GM12878 (cell line): ENCODE measurements at regions not wholly inside any gene's neighbourhood (a gene's known extent, or its start where the extent isn't known, plus 50 kb on each side); places are given as distances from the start of the nearest gene placed in this dataset.

Experiments
- ATAC-seq: fragments of 200-7000 bp; cut with Tn5 transposase; 3 replicates; pipeline ENCODE4 v1.9.1; 2020; ENCODE audit warnings: mild to moderate bottlenecking, moderate library complexity
- BruUV-seq: library from RNA; stranded (reverse); fragments of 400-500 nt; replicated peaks from 2 replicates; lab custom pipeline; 2021; lab: Mats Ljungman, UMichigan
- CTCF ChIA-PET: fragments of 300-600 bp; sonication (Branson Sonifier 250); formaldehyde crosslinking; extraction: SDS; loops from one replicate; lab custom pipeline; 2021; ENCODE audit warnings: inconsistent platforms; lab: Yijun Ruan, JAX
- POLR2A ChIA-PET: fragments of 350-600 bp; formaldehyde crosslinking; extraction: SDS; loops from one replicate; lab custom pipeline; 2021; ENCODE audit warnings: inconsistent platforms; lab: Charles Lee
- RAD21 ChIA-PET: fragments of 300-600 bp; sonication (Branson Sonifier 250); formaldehyde crosslinking; loops from one replicate; lab custom pipeline; 2023; ENCODE audit warnings: antibody characterized with exemption; ENCODE audit not compliant: unreplicated experiment; lab: Charles Lee
- SMC1A ChIA-PET: fragments of 300-600 bp; sonication (Branson Sonifier 250); formaldehyde crosslinking; loops from one replicate; lab custom pipeline; 2023; ENCODE audit not compliant: unreplicated experiment, uncharacterized antibody; lab: Charles Lee
- DNase-seq: peaks from one replicate; pipeline ENCODE4 v3.0.0-alpha.2; 2011; ENCODE audit warnings: low read depth, low spot score
- FAIRE-seq: peaks from 3 replicates; lab custom pipeline; 2011; peaks lifted over from hg19 to GRCh38; lab: Jason Lieb, UNC
- H2AFZ ChIP-seq: 2 replicates; pipeline ENCODE4 v1.6.0; 2011; ENCODE audit warnings: low read depth, low read length, control low read depth; ENCODE audit not compliant: control insufficient read depth
- H3K27ac ChIP-seq: 2 replicates; pipeline ENCODE4 v1.5.1; 2011; ENCODE audit warnings: control low read depth; ENCODE audit not compliant: control insufficient read depth, insufficient read depth
- H3K27me3 ChIP-seq, 2 experiments: replicated peaks in 1 of 2; 2 replicates each; pipeline versions ENCODE4 v1.6.0 to v1.6.1; 2011; ENCODE audit warnings: low read length in 1 of 2; ENCODE audit not compliant: control insufficient read depth in 2 of 2, insufficient read depth in 2 of 2
- H3K36me3 ChIP-seq, 2 experiments: 2 replicates each; pipeline ENCODE4 v1.5.1; 2011; ENCODE audit warnings: low read length in 1 of 2; ENCODE audit not compliant: control insufficient read depth in 2 of 2, insufficient read depth in 2 of 2
- H3K4me1 ChIP-seq: 2 replicates; pipeline ENCODE4 v1.6.1; 2011; ENCODE audit warnings: mild to moderate bottlenecking, low read length, moderate library complexity, mixed read lengths; ENCODE audit not compliant: control insufficient read depth, insufficient read depth
- H3K4me2 ChIP-seq: 2 replicates; pipeline ENCODE4 v1.6.0; 2011; ENCODE audit warnings: control low read depth; ENCODE audit not compliant: control insufficient read depth, insufficient read depth
- H3K4me3 ChIP-seq: fragments of 200-600 bp; sonication (generic); 2 replicates; pipeline ENCODE4 v1.5.1; 2016
- H3K79me2 ChIP-seq: 2 replicates; pipeline ENCODE4 v1.6.0; 2011; ENCODE audit warnings: low read length; ENCODE audit not compliant: control insufficient read depth, insufficient read depth
- H3K9ac ChIP-seq: 2 replicates; pipeline ENCODE4 v1.8.0; 2011; ENCODE audit warnings: low read length, control low read depth, mixed read lengths; ENCODE audit not compliant: control insufficient read depth, insufficient read depth
- H3K9me3 ChIP-seq: replicated peaks from 3 replicates; pipeline ENCODE4 v1.5.1; 2011; ENCODE audit warnings: mild to moderate bottlenecking, low read length; ENCODE audit not compliant: control insufficient read depth, insufficient read depth
- H4K20me1 ChIP-seq: 2 replicates; pipeline ENCODE4 v1.6.0; 2011; ENCODE audit not compliant: control insufficient read depth, insufficient read depth
- FOS ChIP-seq: IDR thresholded peaks from 3 replicates; pipeline ENCODE4 v1.6.1; 2011; ENCODE audit warnings: borderline replicate concordance; ENCODE audit not compliant: insufficient read length; ENCODE audit errors: extremely low read depth
- FOXM1 ChIP-seq: IDR thresholded peaks from 2 replicates; pipeline ENCODE4 v1.6.1; 2012; ENCODE audit warnings: low read depth, mild to moderate bottlenecking, inconsistent platforms, low read length, moderate library complexity
- KDM1A ChIP-seq: fragments of 200-600 bp; sonication (generic); IDR thresholded peaks from 2 replicates; pipeline ENCODE4 v1.6.1; 2016; ENCODE audit warnings: borderline replicate concordance
- NFXL1 ChIP-seq: fragments of 450-650 bp; IDR thresholded peaks from 2 replicates; pipeline ENCODE4 v1.6.1; 2017; ENCODE audit warnings: antibody characterized with exemption, mild to moderate bottlenecking, borderline replicate concordance
- NFYA ChIP-seq: IDR thresholded peaks from 2 replicates; pipeline ENCODE4 v1.6.1; 2011; ENCODE audit warnings: low read depth, mild to moderate bottlenecking, low read length, improper control_type of control experiment, borderline replicate concordance
- RAD21 ChIP-seq: IDR thresholded peaks from 2 replicates; pipeline ENCODE4 v1.6.1; 2011; ENCODE audit warnings: mild to moderate bottlenecking, low read depth, low read length, moderate library complexity; ENCODE audit not compliant: insufficient read depth
- STAT1 ChIP-seq: fragments of 450-650 bp; conservative IDR thresholded peaks from 2 replicates; pipeline ENCODE4 v1.6.1; 2014; ENCODE audit warnings: antibody characterized with exemption, mild to moderate bottlenecking
- STAT3 ChIP-seq: IDR thresholded peaks from 2 replicates; pipeline ENCODE4 v1.6.1; 2011; ENCODE audit warnings: low read depth, low read length, improper control_type of control experiment
- SUZ12 ChIP-seq: fragments of 200-600 bp; sonication (generic); IDR thresholded peaks from one replicate; pipeline ENCODE4 v1.6.1; 2018; ENCODE audit warnings: antibody characterized with exemption, mild to moderate bottlenecking; ENCODE audit not compliant: unreplicated experiment
- TBL1XR1 ChIP-seq: IDR thresholded peaks from 2 replicates; pipeline ENCODE4 v1.6.1; 2012; ENCODE audit warnings: low read depth, low read length, improper control_type of control experiment
- WRNIP1 ChIP-seq: IDR thresholded peaks from 2 replicates; pipeline ENCODE4 v1.6.1; 2011; ENCODE audit warnings: low read depth, low read length, improper control_type of control experiment, borderline replicate concordance
- YY1 ChIP-seq: IDR thresholded peaks from 2 replicates; pipeline ENCODE4 v1.6.1; 2011; ENCODE audit warnings: low read depth, mild to moderate bottlenecking, low read length
- ZNF622 ChIP-seq: fragments of 450-650 bp; IDR thresholded peaks from 2 replicates; pipeline ENCODE4 v1.6.1; 2017; ENCODE audit warnings: mild to moderate bottlenecking, inconsistent platforms
- WGBS: methylation state at CpG from one replicate; pipeline ENCODE4 v1.1.6; 2016; ENCODE audit warnings: low lambda C conversion rate; ENCODE audit not compliant: insufficient replicate concordance, insufficient coverage; ENCODE audit errors: missing lambda C conversion rate; 5-methylcytosine and 5-hydroxymethylcytosine counted together
- in situ Hi-C: fragments of 300-500 bp; cut with MboI; formaldehyde crosslinking; loops from 9 replicates; pipeline ENCODE4 v1.14.3; 2018; ENCODE audit warnings: mixed read lengths
- intact Hi-C: fragments of 100-400 bp; cut with micrococcal nuclease; formaldehyde crosslinking; loops from one replicate; pipeline ENCODE4 v1.14.2; 2022; ENCODE audit not compliant: unreplicated experiment
- TF ChIP-seq, protein P1 (sequence below): fragments of 450-650 bp; IDR thresholded peaks from 2 replicates; pipeline ENCODE4 v1.6.1; 2016; ENCODE audit warnings: mild to moderate bottlenecking
- TF ChIP-seq, protein P2 (sequence below): fragments of 450-650 bp; IDR thresholded peaks from 2 replicates; pipeline ENCODE4 v1.6.1; 2018; ENCODE audit warnings: mild to moderate bottlenecking, low read depth, moderate library complexity; ENCODE audit not compliant: partially characterized antibody
- TF ChIP-seq, protein P3 (sequence below): fragments of 450-650 bp; IDR thresholded peaks from 2 replicates; pipeline ENCODE4 v1.6.1; 2017; ENCODE audit warnings: antibody characterized with exemption, mild to moderate bottlenecking, moderate library complexity

DNA sequence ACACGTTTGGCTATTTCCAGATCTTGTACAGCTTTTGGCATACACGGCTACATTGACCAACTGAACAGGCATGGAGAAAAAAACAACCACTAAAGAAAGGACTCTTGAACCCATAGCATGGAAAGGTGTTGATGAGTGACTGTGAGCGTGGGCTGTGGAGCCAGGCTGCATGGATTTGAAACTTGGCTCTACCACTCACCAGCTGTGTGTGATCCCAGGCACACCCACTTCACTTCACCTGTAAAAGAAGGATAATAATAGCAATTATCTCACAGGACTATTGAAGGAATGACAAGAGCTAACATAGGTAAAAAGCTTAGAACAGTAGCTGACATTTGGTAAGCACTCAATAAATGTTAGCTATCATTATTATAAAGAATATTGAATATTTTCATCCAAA is 301.7 kb upstream of the CPEB2 start:
- FAIRE-seq = no peak

More for the DNA sequence above, 301.7 kb upstream of the CPEB2 start:
- RAD21 ChIA-PET = no interaction called here
- 2% methylated on average over 3 of the region's 3 CpGs for WGBS
- DNase-seq = no peak
- Histone ChIP-seq H3K9ac (no peak overlapping the region), H3K36me3 (no peaks in the 10 kb centered on the region), H3K9me3 (no peaks in the 10 kb centered on the region)
- intact Hi-C loops = no loop called here
- POLR2A ChIA-PET = no interaction called here
- CTCF ChIA-PET = interaction anchor here (1.0 kb wide), 1 partner anchor 1046 kb away, joined by 3 read pairs; no protein-coding TSS in a partner anchor
- TF ChIP-seq KDM1A (no peak), NFXL1 (no peak), STAT3 (no peak), FOXM1 (no peak), ZNF622 (no peak), SUZ12 (no peak), FOS (no peak), TBL1XR1 (no peak), NFYA (no peak), RAD21 (no peak), YY1 (no peak), WRNIP1 (no peak), STAT1 (no peak)
- TF ChIP-seq, protein P1, sequence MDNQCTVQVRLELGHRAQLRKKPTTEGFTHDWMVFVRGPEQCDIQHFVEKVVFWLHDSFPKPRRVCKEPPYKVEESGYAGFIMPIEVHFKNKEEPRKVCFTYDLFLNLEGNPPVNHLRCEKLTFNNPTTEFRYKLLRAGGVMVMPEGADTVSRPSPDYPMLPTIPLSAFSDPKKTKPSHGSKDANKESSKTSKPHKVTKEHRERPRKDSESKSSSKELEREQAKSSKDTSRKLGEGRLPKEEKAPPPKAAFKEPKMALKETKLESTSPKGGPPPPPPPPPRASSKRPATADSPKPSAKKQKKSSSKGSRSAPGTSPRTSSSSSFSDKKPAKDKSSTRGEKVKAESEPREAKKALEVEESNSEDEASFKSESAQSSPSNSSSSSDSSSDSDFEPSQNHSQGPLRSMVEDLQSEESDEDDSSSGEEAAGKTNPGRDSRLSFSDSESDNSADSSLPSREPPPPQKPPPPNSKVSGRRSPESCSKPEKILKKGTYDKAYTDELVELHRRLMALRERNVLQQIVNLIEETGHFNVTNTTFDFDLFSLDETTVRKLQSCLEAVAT = no peak
- TF ChIP-seq, protein P2, sequence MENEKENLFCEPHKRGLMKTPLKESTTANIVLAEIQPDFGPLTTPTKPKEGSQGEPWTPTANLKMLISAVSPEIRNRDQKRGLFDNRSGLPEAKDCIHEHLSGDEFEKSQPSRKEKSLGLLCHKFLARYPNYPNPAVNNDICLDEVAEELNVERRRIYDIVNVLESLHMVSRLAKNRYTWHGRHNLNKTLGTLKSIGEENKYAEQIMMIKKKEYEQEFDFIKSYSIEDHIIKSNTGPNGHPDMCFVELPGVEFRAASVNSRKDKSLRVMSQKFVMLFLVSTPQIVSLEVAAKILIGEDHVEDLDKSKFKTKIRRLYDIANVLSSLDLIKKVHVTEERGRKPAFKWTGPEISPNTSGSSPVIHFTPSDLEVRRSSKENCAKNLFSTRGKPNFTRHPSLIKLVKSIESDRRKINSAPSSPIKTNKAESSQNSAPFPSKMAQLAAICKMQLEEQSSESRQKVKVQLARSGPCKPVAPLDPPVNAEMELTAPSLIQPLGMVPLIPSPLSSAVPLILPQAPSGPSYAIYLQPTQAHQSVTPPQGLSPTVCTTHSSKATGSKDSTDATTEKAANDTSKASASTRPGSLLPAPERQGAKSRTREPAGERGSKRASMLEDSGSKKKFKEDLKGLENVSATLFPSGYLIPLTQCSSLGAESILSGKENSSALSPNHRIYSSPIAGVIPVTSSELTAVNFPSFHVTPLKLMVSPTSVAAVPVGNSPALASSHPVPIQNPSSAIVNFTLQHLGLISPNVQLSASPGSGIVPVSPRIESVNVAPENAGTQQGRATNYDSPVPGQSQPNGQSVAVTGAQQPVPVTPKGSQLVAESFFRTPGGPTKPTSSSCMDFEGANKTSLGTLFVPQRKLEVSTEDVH = no peak
- TF ChIP-seq, protein P3, sequence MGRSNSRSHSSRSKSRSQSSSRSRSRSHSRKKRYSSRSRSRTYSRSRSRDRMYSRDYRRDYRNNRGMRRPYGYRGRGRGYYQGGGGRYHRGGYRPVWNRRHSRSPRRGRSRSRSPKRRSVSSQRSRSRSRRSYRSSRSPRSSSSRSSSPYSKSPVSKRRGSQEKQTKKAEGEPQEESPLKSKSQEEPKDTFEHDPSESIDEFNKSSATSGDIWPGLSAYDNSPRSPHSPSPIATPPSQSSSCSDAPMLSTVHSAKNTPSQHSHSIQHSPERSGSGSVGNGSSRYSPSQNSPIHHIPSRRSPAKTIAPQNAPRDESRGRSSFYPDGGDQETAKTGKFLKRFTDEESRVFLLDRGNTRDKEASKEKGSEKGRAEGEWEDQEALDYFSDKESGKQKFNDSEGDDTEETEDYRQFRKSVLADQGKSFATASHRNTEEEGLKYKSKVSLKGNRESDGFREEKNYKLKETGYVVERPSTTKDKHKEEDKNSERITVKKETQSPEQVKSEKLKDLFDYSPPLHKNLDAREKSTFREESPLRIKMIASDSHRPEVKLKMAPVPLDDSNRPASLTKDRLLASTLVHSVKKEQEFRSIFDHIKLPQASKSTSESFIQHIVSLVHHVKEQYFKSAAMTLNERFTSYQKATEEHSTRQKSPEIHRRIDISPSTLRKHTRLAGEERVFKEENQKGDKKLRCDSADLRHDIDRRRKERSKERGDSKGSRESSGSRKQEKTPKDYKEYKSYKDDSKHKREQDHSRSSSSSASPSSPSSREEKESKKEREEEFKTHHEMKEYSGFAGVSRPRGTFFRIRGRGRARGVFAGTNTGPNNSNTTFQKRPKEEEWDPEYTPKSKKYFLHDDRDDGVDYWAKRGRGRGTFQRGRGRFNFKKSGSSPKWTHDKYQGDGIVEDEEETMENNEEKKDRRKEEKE = no peak
- TF ChIP-seq, all 136 proteins: peak for 0
- H3K4me1 ChIP-seq = no peaks in the 10 kb centered on the region
- H3K4me3 ChIP-seq = no peak overlapping the region
- H4K20me1 ChIP-seq = no peaks in the 10 kb centered on the region
- no peak overlapping the region for H3K27ac ChIP-seq
- ATAC-seq = no peak
- SMC1A ChIA-PET = interaction anchor here (1.7 kb wide), 1 partner anchor 9 kb away, joined by 8 read pairs; no protein-coding TSS in a partner anchor
- no peaks in the 10 kb centered on the region for H3K79me2 ChIP-seq
- in situ Hi-C loops = no loop called here
- BruUV-seq = no TSS peak
- no peak overlapping the region for H3K4me2 ChIP-seq
- H2AFZ ChIP-seq = no peak overlapping the region
- H3K27me3 ChIP-seq = no peaks in the 10 kb centered on the region
